WI38 (cell line): ENCODE measurements at regions not wholly inside any gene's neighbourhood (a gene's known extent, or its start where the extent isn't known, plus 50 kb on each side); places are given as distances from the start of the nearest gene placed in this dataset.

Experiments used
- H3K4me3 ChIP-seq: 2 replicates; pipeline ENCODE4 v1.5.1; 2011; ENCODE audit warnings: low read depth, mild to moderate bottlenecking, control low read depth, low read length
- CTCF ChIP-seq: IDR thresholded peaks from 2 replicates; pipeline ENCODE4 v1.5.1; 2012; ENCODE audit warnings: low read depth, mild to moderate bottlenecking, control low read depth, low read length

GRCh38 chr13:104683789-104684188 lies 1617.6 kb upstream of the SLC10A2 start:
- H3K4me3 ChIP-seq = no peak overlapping the region
- TF ChIP-seq CTCF = no peak

DNA sequence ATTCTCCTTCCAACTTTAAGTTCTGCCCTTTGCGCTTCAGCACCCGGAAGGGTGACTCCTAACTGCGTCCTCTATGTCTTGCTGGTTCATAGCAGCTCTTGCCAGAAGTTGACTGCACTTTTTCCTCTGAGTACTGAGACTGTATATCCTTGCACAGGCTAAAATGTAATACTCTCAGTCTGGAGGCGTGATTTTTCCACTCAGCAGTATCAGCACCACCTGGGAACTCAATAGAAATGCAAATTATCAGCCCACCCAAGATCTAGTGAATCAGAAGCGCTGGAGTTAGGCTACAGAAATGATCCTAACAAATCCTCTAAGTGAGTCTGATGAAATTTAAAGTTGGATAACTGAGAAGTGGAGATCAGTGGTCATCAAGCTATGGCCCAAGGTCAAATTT lies 1611.9 kb upstream of the SLC10A2 start:
- no peak overlapping the region for H3K4me3 ChIP-seq
- no peak for TF ChIP-seq CTCF

- no peak for TF ChIP-seq CTCF
- no peak overlapping the region for H3K4me3 ChIP-seq
Observed at GRCh38 chr13:104671901-104672300, 1605.7 kb upstream of the SLC10A2 start.

- H3K4me3 ChIP-seq = no peak overlapping the region
- TF ChIP-seq CTCF = no peak
Observed at GRCh38 chr13:104657196-104657595, 1591.0 kb upstream of the SLC10A2 start.

DNA sequence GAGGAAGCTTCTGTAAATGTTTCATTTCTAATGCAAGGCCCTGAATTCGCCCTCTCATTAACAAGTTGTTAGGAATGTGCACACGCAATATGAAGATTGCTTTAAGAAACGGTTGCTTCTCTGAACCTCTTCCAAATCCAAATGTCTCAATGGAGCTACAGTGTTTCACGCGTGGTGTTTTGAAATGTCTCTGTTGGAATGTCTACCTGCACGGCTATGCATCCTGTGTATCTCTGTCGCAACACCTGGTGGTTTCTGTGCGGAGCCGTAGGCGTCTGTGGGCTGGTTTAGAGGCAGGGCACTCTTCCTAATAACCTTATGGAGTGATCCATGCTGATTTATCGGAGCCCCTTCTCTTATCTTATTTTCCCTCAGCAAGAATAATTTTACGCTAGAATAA lies 1584.2 kb upstream of the SLC10A2 start:
- no peak overlapping the region for H3K4me3 ChIP-seq
- no peak for TF ChIP-seq CTCF

GRCh38 chr13:104648291-104648690 lies 1582.1 kb upstream of the SLC10A2 start:
- TF ChIP-seq CTCF = no peak

DNA sequence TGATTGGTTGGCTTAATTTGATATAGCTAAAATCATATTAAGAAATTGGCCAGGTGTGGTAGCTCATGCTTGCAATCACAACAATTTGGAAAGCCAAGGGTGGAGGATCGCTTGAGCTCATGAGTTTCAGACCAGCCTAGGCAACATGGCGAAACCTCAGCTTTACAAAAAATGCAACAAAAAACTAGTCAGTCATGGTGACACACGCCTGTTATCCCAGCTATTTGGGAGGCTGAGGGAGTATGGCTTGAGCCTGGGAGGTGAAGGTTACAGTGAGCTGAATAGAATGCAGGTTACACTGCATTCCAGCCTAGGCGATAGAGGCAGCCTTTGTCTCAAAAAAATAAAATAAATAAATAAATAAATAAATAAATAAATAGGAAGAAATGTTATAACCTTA lies 1579.6 kb upstream of the SLC10A2 start:
- TF ChIP-seq CTCF = no peak
- H3K4me3 ChIP-seq = no peak overlapping the region

More at GRCh38 chr13:104648291-104648690, 1582.1 kb upstream of the SLC10A2 start:
- H3K4me3 ChIP-seq = no peak overlapping the region
